Stimulated activated CD4-positive, alpha-beta T cell treated with anti-CD3 and anti-CD28 coated beads, Interleukin-15, amount 100 ng/mL, for 24 hours (primary cell): ENCODE measurements at regions not wholly inside any gene's neighbourhood (a gene's known extent, or its start where the extent isn't known, plus 50 kb on each side); places are given as distances from the start of the nearest gene placed in this dataset.
"Not testable (repeated sequence)": the region's sequence is repeated elsewhere in the genome, so short reads cannot be mapped to it uniquely, and the experiment has no call there.

Experiments
- DNase-seq: peaks from one replicate; pipeline ENCODE4 v3.0.0-alpha.2; 2020

DNA sequence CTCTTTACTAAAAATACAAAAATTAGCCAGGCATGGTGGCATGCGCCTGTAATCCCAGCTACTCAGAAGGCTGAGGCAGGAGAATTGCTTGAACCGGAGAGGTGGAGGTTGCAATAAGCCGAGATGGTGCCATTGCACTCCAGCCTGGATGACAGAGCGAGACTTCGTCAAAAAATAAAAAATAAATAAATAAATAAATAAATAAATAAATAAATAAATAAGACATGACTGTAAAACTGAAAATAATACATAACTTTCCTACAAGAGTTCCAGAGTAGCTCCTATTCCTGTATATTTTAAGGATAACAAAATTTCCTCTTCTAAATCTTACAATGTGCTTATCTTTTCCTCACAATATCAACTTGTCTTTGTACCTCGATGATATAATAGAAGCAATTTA is 549.4 kb downstream of the TRAM1L1 start:
- not testable (repeated sequence) for DNase-seq

DNA sequence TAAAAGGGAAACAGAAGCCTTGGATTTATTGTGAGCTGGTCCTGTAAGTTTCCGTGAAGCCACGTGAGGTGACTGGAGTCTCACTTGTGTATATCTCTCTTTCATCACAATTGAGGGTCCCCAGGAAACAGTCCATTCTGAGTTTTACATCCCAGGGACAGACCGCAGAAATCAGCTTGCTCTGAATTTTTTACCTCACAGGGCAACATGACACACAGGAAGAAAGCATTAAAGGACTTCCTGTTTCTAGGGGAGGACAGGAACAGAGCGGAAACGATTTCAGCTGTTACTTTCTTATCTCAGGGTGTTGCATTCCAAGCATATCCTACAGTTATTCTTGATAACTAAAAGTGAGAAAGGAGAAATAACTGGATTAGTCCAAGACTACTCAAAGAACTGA is 553.5 kb downstream of the TRAM1L1 start:
- no peak for DNase-seq

DNA sequence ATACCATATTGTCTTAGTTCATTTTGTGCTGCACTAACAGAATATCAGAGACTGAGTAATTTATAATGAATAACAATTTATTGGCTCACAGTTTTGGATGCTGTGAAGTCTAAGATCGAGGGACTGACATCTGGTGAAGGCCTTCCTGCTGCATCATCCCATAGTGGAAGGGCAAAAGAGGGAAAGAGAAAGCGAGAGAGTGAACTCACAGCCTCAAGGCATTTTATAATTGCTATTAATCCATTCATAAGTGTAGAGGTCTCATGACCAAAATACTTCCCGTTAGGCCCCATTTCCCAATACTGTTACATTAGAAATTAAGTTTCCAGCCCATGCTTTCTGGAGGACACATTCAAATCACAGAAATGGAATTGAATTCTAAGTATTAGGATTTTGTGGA is 554.4 kb downstream of the TRAM1L1 start:
- DNase-seq = no peak

DNA sequence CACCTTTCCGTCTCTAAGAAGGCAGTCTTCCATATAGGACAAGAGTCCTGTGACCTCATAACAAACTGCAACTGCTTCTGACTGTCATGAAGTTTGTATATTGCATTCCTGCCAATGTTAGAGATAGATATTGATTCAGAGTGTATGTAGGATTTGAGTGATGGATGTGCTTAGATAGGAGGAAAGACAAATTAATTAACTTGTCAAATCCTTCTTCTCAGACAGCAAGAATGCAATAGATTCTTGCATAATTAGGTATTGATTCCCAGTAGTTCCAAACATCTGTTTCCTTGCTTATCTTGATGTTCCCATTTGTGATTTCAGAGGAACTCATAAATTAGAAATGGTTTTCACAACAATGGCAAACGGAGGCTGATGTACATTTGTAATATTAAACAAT is 555.3 kb downstream of the TRAM1L1 start:
- no peak for DNase-seq

DNA sequence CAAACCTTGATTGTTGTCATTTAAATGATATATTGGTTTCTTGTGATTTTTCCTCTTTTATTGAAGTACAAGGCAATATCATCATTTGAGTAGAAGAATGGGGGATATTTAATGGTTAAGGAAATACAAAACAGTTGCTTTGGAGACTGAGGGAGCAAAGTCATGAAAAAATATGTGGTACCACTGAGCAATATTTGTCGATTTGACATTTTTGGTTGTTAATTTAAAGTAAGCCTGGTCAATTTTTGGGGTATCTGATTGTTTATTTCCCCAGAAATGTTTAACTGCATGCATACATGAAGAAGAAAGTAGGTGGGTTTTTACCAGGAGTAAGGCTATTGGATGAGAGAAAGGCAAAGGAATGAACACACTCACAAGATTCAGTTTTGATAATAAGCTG is 556.2 kb downstream of the TRAM1L1 start:
- no peak for DNase-seq

DNA sequence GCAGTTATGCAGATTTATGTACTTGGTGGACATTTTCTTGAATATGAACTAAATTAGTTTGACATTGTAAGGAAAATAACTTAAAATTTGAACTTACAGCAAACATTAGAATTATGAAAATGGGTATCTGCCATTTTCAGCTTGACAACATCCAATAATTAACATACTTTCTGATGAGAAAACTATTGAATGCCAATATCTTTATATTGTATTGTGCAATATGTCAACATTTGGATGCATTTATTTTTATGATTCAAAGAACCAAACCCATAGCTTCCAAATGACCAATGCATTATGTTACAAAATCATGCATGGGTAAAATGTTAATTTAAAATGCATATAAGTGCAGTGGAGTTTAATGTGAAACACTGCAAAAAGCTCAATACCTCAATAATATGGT is 562.5 kb downstream of the TRAM1L1 start:
- DNase-seq = no peak

DNA sequence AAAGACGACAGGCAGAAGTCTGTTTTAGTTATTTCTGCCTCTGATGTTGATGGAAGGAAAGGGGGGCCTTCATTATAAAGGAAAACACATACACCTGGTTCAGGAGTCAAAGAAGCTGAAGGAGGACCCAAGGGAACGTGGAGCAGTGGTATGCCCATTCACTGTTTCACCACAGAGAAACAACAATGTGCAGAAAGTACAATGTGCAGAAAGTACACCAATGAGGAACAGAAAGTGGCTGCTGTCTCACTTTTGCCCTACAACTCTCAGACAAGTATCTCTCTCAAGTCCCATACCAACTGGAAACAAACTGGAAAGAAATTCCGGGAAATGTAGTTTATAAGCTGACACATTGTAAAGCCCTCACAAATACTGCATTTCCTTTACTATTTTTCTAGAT is 564.5 kb downstream of the TRAM1L1 start:
- no peak for DNase-seq

DNA sequence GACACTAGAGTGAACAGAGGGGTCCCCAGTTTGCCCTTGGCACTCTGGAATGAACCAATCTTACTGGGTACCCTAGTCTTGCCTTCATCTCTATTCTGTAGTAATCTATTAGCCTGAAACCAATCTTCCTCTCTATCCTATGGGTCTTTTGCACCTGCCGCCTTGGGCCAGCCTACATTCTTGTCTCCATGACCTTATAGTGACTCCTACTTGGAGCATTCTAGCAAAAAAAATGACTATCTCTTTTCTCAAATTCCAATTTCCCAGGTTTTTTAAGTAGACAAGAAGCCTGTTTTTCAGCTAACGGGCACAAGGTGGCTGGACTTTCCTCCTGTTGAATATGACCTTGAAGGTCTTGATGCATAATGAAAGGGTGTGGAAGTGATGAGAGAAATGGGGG is 568.7 kb downstream of the TRAM1L1 start:
- no peak for DNase-seq

DNA sequence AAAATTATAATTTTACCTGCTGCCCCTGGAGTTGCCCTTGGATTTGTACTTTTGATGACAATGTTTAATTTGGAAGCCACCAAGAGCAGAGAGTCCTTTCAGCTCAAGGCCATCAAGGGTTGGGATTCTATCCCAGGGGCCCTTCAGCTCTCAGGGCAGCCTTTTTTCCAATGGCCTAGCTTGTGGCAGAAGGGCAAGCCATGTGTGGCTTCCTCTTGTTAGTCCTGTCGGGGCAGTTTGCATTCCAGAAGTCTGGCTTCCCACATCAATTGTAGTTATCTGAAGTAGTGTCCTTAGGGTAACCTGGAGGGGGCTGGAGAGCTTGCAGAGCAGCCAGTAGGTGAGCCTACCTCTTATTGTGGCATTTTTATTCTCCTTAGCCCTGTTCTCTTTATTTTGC is 569.4 kb downstream of the TRAM1L1 start:
- no peak for DNase-seq

DNA sequence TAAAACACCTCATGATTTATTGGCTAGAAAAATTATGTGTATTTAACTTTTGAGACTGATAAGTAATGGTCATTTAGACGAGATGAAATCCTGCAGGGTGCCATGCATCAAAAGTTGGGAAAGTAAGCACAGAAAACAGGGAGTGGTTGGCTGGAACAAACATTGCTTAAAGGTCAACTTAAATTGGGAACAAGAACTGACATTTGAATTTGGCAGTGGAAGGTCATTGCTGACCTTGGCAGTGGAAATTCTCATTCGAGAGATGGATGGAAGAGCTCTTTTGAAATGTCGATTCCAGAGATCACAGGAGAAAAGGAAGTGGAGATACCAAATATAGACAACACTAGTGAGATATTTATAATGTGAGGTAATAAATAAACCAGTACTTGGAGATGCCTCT is 572.8 kb downstream of the TRAM1L1 start:
- no peak for DNase-seq

DNA sequence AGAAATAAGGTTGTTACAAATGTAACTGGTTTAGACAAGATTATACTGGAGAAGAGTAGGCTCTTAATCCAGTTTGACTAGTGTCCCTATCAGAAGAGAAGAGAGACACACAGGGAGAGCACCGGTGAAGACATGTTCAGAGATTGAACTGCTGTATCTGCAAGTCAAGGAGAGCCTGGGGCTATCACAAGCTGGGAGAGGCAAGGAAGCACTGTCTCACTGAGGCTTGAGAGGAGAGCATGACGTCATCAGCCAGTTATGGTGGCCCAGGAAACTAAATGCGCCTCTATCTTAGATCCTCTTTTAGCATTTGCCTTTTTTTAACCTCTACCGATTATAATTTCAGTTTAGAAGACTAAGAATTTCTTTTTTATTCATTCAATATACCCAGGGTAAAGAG is 583.4 kb downstream of the TRAM1L1 start:
- no peak for DNase-seq

DNA sequence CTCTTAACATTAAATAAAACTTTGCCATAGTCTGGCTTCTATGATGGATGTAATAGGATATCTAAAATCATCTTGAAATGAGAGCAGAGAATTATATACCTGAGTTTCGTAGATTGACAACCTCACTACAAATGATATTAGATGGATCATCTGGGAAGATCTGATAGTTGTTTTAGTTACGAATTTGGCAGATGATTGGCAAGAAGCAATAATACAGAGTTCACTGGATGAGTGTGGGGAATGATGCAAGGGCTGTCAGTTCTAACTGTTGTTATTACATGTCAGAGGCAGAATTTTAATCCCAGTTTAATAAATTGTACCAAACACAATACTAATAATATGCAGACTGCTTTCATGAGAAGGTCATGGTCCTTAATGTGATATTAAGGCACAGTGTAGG is 585.2 kb downstream of the TRAM1L1 start:
- DNase-seq = no peak

DNA sequence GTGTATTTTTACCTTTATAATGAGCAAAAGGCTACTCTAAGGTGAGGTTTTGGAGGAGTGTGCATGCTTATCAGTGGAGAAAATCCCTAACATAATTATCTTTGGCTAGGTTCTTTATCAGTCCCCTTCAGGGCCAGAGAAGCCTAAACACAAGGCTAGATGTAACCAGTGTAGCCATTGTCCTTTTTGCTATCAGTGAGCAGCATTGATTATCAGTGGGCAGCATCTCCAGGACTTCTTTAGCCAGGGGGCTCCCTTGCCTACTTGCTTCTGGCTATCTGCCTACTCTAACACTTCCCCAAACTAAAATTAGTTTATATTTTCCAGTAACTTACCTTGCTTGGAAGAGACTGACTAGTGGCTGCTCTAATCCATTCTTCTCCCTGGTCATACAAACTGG is 595.6 kb downstream of the TRAM1L1 start:
- no peak for DNase-seq

DNA sequence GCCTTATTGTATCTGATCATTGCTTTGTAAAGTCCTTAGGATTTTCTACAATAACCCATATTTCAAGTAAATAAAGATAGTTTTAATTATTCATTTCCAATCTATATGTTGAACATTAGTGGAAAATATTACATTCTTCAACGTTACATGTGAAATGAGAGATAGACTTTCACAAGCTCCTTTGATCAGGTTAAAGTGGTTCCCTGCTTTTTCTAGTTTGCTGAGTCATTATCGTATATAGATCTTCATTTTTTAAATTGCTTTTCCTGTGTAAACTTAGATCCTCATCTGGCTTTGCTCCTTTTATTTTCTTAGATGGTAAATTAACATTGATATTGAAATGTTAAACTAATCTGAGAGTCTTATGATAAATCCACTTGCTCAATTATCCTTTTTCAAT is 599.0 kb downstream of the TRAM1L1 start:
- no peak for DNase-seq

DNA sequence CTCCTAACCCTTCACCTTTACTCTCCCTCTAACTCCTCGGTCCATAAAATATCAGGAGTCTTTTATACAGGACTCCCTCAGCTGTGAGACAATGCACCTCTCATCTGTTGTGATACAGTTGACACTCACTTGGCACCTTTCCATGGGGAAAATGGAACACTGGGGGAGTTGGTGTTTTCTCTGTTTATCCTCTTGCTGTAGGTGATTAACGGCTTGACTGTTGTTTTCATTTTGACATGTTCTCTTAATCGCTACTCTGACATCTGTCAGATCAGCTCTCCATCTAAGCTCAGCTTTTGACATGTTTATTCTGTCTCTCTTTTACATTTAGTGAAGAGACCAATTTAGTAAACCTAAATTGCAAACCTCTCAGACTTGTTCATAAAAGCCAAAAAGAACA is 604.8 kb downstream of the TRAM1L1 start:
- no peak for DNase-seq

DNA sequence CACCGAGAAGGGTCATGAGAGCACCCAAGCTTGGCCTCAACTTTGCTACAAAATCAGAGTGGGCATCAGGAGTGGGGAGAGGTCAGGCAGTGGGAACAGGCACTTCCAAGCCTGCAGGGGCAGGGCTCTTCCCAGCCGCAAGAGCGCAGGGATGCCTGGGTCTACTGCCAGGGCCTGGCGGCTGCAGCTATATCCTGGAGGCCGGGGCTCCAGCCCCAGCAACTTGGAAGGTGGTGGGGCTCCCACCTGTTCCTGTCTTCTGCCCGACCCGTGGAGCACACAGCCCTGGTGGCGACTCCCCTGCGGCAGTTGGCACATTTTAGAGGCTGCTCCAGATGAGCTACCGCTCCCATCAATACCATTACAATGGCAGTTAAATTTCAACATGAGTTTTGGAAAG is 607.0 kb downstream of the TRAM1L1 start:
- no peak for DNase-seq

DNA sequence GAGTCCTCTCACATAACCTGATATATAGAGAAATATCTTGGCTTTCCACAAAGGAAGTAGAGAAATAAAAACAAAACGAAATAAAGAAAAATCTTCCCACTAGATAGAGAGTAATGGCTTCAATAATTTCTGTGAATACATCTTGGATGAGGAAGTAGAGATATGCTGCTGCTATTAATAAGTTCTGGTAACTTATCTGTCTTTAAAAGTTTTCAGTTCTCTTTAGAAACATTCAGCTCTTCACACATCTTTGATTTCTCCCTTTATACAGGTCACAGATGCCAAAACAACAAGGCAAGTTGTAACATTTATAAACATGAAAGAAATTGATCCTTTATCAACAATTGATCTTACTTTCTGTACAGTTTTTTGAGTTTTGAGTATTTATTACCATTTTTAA is 615.8 kb downstream of the TRAM1L1 start:
- DNase-seq = no peak

DNA sequence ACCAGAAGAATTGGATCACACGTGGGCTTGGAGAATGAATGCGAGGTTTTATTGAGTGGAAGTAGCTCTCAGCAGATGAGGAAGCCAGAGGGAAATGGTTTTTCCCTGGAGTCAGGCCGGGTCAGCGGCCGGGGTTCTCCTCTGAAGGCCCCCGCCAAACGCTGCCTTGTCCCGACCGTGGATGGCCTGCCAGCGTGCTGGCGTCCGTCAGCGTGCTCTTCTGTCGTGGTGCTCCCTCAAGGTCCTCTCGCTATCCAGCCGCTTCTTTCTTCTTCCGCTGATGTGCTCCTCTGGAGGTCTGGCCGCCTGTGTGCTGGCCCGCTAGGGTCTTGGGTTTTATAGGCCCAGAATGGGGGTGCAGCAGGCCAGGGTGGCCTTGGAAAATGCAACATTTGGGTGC is 632.2 kb downstream of the TRAM1L1 start:
- no peak for DNase-seq

DNA sequence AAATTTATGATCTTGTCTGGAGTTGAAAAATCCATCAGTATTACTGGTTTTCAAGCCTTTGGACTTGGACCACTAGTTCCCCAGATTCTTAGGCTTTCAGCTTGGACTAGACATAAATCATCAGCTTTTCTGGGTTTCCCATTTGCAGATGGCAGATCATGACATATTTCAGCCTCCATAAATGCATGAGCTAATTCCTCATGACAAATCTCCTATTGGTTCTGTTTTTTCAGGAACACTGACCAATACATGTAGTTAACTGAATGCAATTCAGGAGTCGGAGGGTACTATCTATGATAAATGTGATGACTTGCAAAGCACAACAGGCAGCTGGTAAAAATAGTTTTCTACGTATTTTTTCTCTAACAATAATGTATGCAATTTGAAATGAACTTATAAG is 635.6 kb downstream of the TRAM1L1 start:
- DNase-seq = no peak

DNA sequence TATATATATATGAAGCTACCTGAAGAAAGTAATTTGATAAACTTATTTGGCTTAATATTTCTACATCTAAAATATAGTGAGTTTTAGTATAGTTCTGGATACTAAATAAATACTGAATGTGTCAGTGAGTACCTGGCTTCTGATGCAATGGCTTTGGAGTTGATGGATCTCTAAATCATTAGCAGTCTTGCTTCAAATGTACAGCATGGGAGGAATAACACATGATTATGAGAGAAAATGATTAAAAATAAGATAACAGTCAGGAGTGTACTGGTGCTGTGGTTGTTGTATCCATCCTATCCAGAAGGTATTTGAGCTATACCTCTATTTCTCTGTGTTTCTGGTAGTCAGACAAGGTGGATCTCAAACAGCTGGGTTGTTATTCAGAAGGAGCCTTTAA is 641.3 kb downstream of the TRAM1L1 start:
- DNase-seq = no peak

DNA sequence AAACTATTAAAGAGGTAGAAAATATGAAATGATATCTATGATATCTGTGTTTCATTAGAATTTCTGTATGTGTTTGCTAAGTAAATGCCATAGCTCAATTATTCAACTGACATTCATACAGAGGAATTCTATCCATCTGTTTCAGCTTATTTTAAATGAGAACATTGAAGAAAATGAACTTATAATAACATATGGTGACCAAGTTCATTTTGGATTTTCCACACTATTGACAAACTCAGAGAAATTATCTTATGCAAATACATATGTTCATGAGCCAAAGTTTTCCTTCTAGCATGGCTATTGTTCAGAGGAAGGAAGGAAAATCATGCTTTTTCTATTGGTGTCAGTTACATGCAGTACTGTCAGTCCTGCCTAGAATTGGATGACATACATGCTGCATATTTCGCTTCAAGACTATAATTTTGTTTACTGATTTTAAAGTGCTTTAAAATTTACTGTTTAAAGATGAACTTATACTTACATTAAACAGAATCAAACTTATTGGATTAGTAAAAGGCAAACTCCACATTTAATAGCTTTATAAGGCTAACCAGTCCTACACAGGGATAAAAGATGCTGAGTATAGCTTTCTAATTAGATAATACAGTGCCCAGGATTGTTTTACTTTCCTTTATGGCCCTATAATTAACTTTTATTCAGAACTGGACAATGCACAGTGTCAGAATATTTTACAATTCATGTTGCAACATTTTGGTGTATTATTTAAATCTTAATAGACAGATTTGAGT is 646.2 kb downstream of the TRAM1L1 start:
- no peak for DNase-seq

DNA sequence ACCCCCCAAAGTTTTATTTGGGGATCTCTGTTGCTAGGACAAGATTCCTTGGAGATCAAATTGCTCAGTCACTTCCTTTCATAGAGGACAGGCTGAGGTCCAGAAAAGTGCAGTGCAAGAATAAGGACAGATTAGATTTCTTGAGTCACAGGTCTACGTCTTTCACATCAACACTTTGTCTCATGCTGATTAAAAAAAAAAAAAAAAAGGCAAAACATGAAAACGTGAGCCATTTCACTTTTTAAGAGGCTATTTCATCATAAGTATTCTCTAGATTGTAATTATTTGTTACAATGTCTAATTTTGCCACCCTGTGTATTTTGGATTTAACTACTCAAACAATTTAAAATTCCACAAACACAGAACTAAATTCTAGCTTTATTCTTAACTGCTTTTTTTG is 647.0 kb downstream of the TRAM1L1 start:
- DNase-seq = no peak

DNA sequence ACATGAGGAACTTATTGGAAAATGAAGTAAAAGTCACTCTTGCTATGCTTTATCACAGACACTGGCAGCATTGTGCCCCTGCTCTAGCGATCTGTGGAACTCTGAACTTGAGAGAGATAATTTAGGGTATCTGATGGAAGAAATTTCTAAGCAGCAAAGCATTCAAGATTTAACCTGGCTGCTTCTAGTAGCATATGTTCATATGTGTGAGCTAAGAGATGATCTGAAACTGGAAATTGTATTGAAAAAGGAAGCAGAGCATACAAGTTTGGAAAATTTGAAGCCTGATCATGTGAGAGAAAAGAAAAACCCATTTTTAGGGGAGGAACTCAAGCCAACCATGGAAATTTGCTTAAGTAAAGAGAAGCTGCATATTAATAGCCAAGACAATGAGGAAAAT is 657.7 kb downstream of the TRAM1L1 start:
- no peak for DNase-seq

DNA sequence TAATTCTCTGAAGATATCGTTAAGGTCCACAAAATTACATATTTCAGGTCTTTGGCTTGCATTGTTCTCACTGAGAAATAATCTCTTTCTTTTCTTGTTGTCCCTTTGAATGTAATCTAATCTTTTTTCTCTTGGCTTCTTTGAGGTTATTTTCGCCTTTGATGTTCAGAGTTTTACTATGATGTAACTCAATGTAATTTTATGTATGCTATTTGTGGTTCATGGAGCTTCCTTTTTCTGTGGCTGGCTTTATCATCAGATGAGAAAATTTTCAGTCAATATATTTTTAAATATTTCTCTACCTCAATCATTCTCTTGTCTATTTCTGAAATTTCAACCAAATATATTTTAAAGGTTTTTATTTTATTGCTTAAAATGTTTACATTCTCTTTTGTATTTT is 672.2 kb downstream of the TRAM1L1 start:
- DNase-seq = no peak

DNA sequence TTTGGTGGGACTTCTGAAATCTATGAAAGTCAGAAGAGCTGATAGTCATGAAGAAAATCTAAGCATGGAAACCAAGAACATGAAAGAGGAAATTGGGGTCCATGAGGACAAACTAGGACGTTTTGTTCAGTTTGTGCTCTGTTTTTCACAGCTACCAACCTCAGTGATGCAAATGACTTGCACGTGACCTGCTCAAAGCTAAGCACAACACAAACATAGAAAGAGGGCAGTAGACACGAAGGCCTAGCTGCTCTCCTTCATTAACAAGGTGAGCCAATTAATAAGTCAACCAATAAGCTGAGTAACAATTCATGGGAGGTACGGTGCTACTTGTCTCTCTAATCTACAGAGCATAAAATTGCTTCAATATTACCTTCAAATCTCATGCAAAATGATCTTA is 684.1 kb downstream of the TRAM1L1 start:
- DNase-seq = no peak

DNA sequence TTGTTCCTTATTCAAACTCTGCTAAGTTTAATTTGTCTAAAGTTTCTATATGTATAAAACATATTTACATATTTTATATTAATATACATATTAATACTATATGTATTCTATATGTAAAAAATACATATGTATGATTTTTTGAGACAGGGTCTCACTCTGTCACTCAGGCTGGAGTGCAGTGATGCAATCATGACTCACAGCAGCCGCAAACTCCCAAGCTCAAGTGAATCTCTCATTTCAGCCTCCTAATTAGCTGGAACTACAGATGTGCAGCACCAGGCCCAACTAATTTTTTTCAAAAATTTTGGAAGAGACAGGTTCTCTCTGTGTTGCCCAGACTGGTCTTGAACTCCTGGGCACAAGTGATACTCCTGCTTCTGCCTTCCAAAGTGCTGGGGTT is 684.9 kb downstream of the TRAM1L1 start:
- DNase-seq = no peak
